CD4-positive, CD25-positive, alpha-beta regulatory T cell (primary cell): ENCODE measurements at regions not wholly inside any gene's neighbourhood (a gene's known extent, or its start where the extent isn't known, plus 50 kb on each side); places are given as distances from the start of the nearest gene placed in this dataset.
"Not testable (repeated sequence)": the region's sequence is repeated elsewhere in the genome, so short reads cannot be mapped to it uniquely, and the experiment has no call there.

Source experiments
- ATAC-seq, 2 donors: fragments of 150-1000 bp; cut with Tn5 transposase; one replicate each; pipeline ENCODE4 v1.10.0; 2021; ENCODE audit warnings: low read depth in 2 of 2, moderate number of reproducible peaks in 2 of 2, moderate library complexity in 1 of 2
- DNase-seq, 3 donors: peaks; one replicate each; pipeline versions ENCODE4 v3.0.0 to v3.0.0-alpha.2; 2012 to 2022; ENCODE audit warnings: mixed read lengths in 1 of 3
- H3K27ac ChIP-seq: one replicate; pipeline ENCODE4 v1.7.0; 2013; ENCODE audit warnings: mild to moderate bottlenecking, low read length; ENCODE audit not compliant: insufficient read depth, poor library complexity, severe bottlenecking
- H3K27me3 ChIP-seq: one replicate; pipeline ENCODE4 v1.7.0; 2013; ENCODE audit warnings: low read length; ENCODE audit not compliant: control insufficient read depth, insufficient read depth
- H3K36me3 ChIP-seq: one replicate; pipeline ENCODE4 v1.7.0; 2013; ENCODE audit warnings: mild to moderate bottlenecking, low read length, moderate library complexity; ENCODE audit not compliant: control insufficient read depth, insufficient read depth
- H3K4me1 ChIP-seq: 2 replicates; pipeline ENCODE4 v1.7.0; 2013; ENCODE audit warnings: mild to moderate bottlenecking, low read length; ENCODE audit not compliant: insufficient read depth, control insufficient read depth, poor library complexity, severe bottlenecking
- H3K4me3 ChIP-seq: one replicate; pipeline ENCODE4 v1.7.0; 2013; ENCODE audit warnings: low read depth, mild to moderate bottlenecking, low read length, moderate library complexity
- H3K9me3 ChIP-seq, 2 experiments: 1 replicate in 1 of 2; 2 replicates in 1 of 2; pipeline ENCODE4 v1.7.0; 2013; ENCODE audit warnings: low read length in 2 of 2, mild to moderate bottlenecking in 1 of 2, moderate library complexity in 1 of 2; ENCODE audit not compliant: control insufficient read depth in 2 of 2
- H3K27ac Mint-ChIP-seq, 3 donors: one replicate each; pipeline ENCODE4 v1.8.0; 2020 to 2022; ENCODE audit warnings: mild to moderate bottlenecking in 3 of 3, mixed read lengths in 3 of 3, moderate library complexity in 2 of 3
- H3K27me3 Mint-ChIP-seq: one replicate; pipeline ENCODE4 v1.8.0; 2022; ENCODE audit warnings: mild to moderate bottlenecking, mixed read lengths
- H3K36me3 Mint-ChIP-seq: one replicate; pipeline ENCODE4 v1.8.0; 2020; ENCODE audit warnings: mixed read lengths
- H3K4me1 Mint-ChIP-seq, 4 donors: one replicate each; pipeline ENCODE4 v1.8.0; 2020 to 2022; ENCODE audit warnings: mixed read lengths in 4 of 4, mild to moderate bottlenecking in 1 of 4
- H3K4me3 Mint-ChIP-seq, 4 donors: one replicate each; pipeline ENCODE4 v1.8.0; 2020 to 2022; ENCODE audit warnings: mild to moderate bottlenecking in 4 of 4, mixed read lengths in 4 of 4, moderate library complexity in 3 of 4
- H3K9me3 Mint-ChIP-seq, 7 donors: one replicate each; pipeline ENCODE4 v1.8.0; 2020 to 2022; ENCODE audit warnings: mixed read lengths in 7 of 7, mild to moderate bottlenecking in 3 of 7, moderate library complexity in 2 of 7

DNA sequence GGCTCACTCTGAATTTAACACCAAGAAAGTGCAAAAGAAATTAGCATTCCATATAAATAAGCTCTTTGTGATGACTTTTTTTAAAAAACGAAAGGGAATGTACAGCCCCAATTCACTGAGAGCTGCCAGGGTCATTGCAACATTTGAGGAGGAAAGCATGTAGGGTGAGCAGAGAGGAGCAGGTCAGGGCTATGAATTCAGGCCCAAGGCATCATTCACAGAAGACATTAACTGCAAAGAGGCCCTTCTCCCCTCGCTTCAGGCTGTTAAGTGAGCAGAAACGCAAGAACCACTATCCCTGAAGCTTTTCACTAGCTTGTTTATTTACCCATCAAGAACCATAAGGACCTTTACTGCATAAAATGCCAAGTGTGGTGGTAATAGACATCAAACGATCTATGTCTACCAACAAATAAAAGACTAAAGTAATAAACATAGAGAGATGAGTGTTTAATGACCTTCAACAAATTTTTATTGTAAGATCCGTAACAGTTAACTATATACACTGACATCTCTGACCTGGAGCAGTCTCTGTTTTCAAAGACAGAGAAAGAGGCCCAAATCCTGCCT lies 333.1 kb upstream of the HNRNPA3 start:
- H3K9me3 ChIP-seq, result no peaks in the 10 kb centered on the region
- Mint-ChIP-seq H3K36me3 (no peaks in the 10 kb centered on the region), H3K27me3 (peaks cover 9% of the 10 kb centered on the region), H3K27ac (no peak overlapping the region), H3K4me1 (no peaks in the 10 kb centered on the region), H3K4me3 (no peak overlapping the region), H3K9me3 (peaks cover 0 to 5% (median 1%) of the 10 kb centered on the region in 7 donors)
- no peak overlapping the region for H3K4me3 ChIP-seq
- H3K27me3 ChIP-seq, result no peaks in the 10 kb centered on the region
- ATAC-seq (no peak), DNase-seq (no peak)
- H3K36me3 ChIP-seq, result no peaks in the 10 kb centered on the region
- H3K4me1 ChIP-seq, result no peaks in the 10 kb centered on the region
- H3K27ac ChIP-seq, result no peak overlapping the region

DNA sequence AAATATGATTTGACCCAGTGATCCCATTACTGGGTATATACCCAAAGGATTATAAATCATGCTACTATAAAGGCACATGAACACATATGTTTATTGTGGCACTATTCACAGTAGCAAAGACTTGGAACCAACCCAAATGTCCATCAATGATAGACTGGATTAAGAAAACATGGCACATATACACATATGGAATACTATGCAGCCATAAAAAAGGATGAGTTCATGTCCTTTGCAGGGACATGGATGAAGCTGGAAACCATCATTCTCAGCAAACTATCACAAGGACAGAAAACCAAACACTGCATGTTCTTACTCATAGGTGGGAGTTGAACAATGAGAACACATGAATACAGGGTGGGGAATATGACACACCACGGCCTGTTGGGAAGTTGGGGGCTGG lies 330.5 kb upstream of the HNRNPA3 start:
- not testable (repeated sequence) for H3K27me3 Mint-ChIP-seq, ATAC-seq, H3K27ac Mint-ChIP-seq, H3K4me1 ChIP-seq, H3K9me3 Mint-ChIP-seq, H3K4me1 Mint-ChIP-seq, DNase-seq, H3K4me3 Mint-ChIP-seq, H3K36me3 ChIP-seq, H3K27me3 ChIP-seq, H3K36me3 Mint-ChIP-seq, H3K4me3 ChIP-seq, H3K27ac ChIP-seq, H3K9me3 ChIP-seq

DNA sequence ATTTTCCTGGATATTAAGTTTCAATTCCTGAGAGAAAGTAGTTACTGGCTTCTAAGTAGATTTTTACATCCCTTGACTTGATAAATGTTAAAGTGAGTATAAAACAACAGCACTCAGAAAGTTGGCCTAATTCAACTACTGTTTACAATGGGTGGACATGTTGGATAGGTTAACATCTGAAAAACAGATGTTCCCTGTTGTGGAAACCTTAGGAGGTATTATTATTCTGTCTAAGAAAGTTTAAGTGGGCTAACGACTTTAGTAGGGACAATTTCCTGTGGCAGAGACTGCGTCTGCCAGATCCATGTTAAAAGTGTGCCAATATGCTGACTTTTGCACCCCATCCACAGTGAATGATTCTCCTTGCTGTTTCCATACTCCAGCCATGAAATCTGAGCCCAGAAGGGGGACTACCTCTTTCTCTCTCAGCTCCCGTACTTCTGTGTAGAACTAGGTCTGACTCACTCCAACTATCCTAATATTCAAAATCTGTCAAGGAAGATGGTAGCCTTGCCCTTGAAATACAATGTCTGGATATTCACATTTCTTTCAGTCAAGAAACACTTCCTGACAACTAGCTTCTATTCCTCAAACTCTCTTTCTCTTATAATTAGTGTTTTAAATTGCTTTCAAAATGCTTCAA lies 327.5 kb upstream of the HNRNPA3 start:
- H3K27ac ChIP-seq, result no peak overlapping the region
- H3K36me3 ChIP-seq, result no peaks in the 10 kb centered on the region
- peaks cover 6% of the 10 kb centered on the region for H3K27me3 Mint-ChIP-seq
- H3K9me3 Mint-ChIP-seq, result peaks cover 0 to 5% (median 0%) of the 10 kb centered on the region in 7 donors
- H3K9me3 ChIP-seq, result no peaks in the 10 kb centered on the region
- no peak overlapping the region for H3K27ac Mint-ChIP-seq
- DNase-seq (no peak), ATAC-seq (no peak)
- no peak overlapping the region for H3K4me3 ChIP-seq
- no peaks in the 10 kb centered on the region for H3K4me1 ChIP-seq
- peaks cover 4% of the 10 kb centered on the region for H3K27me3 ChIP-seq
- no peaks in the 10 kb centered on the region for H3K4me1 Mint-ChIP-seq
- H3K4me3 Mint-ChIP-seq, result no peak overlapping the region
- no peaks in the 10 kb centered on the region for H3K36me3 Mint-ChIP-seq

DNA sequence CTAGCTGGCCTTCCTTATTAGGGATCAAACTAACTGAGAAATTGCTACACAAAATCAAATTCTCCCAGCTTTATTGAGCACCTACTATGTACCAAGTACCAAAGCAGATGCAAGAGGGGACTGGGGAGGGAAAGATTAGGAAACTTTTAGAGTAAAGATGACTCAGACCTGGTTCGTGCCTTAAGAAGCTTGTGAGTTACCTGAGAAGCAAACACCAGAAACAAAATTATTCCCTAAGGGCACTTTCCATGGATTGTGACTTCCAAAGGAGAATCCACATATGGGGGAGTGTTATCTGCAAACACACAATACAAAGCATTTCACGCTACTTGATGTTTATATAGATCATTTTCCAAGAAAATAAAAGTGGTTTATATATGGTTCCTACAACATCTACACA lies 326.9 kb upstream of the HNRNPA3 start:
- Mint-ChIP-seq H3K27me3 (peaks cover 6% of the 10 kb centered on the region), H3K9me3 (peaks cover 0 to 5% (median 0%) of the 10 kb centered on the region in 7 donors), H3K4me3 (no peak overlapping the region), H3K27ac (no peak overlapping the region), H3K4me1 (no peaks in the 10 kb centered on the region), H3K36me3 (no peaks in the 10 kb centered on the region)
- Histone ChIP-seq H3K4me1 (no peaks in the 10 kb centered on the region), H3K36me3 (no peaks in the 10 kb centered on the region), H3K4me3 (no peak overlapping the region), H3K9me3 (no peaks in the 10 kb centered on the region), H3K27me3 (peaks cover 4% of the 10 kb centered on the region), H3K27ac (no peak overlapping the region)
- no peak for DNase-seq
- ATAC-seq, result no peak

DNA sequence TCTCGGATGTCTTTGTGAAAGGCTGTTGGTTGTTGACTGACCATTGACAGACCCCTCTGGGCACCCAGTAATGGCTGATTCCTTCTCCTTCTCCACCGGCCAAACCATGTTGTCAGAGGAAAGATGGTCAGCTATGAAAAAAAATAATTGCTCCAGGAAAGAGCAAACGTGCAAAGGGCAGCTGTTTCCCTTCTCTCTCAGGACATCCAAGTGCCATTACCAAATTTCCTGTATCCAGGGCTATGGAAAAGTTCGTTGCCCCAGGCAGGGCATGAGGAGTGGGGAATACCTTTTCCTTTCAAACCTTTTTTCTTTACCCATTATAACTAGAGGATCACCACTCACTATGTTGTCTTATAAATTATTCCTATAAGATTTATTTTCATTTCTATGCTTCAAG lies 321.5 kb upstream of the HNRNPA3 start:
- no peak for ATAC-seq
- no peaks in the 10 kb centered on the region for H3K9me3 ChIP-seq

DNA sequence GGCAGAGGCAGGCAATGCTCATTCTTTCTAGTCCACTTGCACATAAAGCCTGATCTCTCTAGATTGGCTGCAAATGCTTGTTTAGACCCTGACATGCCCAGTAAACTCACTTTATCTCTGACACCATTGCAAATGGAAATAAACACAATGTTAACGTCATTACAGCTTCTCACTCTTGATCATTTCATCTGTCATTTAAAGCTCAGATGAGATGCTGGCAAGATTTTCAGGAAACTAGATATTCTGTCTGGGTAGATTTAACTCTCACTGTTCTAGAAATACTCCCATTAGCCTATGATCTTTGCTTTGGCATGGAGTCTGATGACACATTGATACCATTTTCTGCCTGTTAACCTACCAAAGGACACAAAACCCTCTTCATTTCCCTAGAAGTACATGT lies 320.7 kb upstream of the HNRNPA3 start:
- no peak for DNase-seq
- peaks cover 24% of the 10 kb centered on the region for H3K27me3 Mint-ChIP-seq
- H3K27me3 ChIP-seq, result peaks cover 4% of the 10 kb centered on the region

More for the DNA sequence above, 321.5 kb upstream of the HNRNPA3 start:
- H3K36me3 Mint-ChIP-seq, result no peaks in the 10 kb centered on the region
- Histone ChIP-seq H3K36me3 (no peaks in the 10 kb centered on the region), H3K27ac (no peak overlapping the region), H3K4me3 (no peak overlapping the region), H3K4me1 (no peaks in the 10 kb centered on the region), H3K27me3 (peaks cover 4% of the 10 kb centered on the region)
- peaks cover 24% of the 10 kb centered on the region for H3K27me3 Mint-ChIP-seq
- H3K4me3 Mint-ChIP-seq, result no peak overlapping the region
- H3K27ac Mint-ChIP-seq, result no peak overlapping the region
- H3K4me1 Mint-ChIP-seq, result no peaks in the 10 kb centered on the region
- no peak for DNase-seq
- no peaks in the 10 kb centered on the region for H3K9me3 Mint-ChIP-seq

DNA sequence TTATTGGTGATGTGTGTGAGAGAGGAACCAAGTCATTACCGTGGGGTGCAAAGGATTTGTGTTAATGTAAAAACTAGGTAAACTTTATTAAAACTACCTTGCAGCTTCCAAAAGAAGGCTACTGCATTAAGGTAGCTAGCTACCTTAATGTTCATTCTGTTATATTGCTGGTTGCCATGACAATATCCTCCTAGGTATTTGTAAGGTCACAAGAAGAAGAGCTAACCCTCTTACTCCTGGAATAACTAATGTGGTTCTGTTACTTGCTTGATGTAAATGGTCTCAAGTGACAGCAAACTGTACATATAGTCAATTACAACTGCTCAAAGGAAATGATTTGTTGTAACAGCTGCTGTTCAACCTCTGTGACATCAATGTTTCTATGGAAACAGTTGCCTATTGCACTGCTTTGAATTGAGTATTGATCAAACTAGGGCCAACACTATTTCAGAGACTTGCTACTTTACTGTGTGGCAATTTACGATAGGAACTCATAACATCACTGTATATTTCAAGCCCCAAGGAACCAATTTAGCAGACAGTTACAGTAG lies 319.8 kb upstream of the HNRNPA3 start:
- Histone ChIP-seq H3K36me3 (no peaks in the 10 kb centered on the region), H3K27me3 (peaks cover 4% of the 10 kb centered on the region), H3K9me3 (no peaks in the 10 kb centered on the region), H3K4me1 (no peaks in the 10 kb centered on the region), H3K4me3 (no peak overlapping the region), H3K27ac (no peak overlapping the region)
- Mint-ChIP-seq H3K27ac (no peak overlapping the region), H3K9me3 (no peaks in the 10 kb centered on the region), H3K27me3 (peaks cover 19% of the 10 kb centered on the region), H3K4me1 (no peaks in the 10 kb centered on the region), H3K4me3 (no peak overlapping the region), H3K36me3 (no peaks in the 10 kb centered on the region)
- ATAC-seq, result no peak
- no peak for DNase-seq

More for the DNA sequence above, 320.7 kb upstream of the HNRNPA3 start:
- Histone ChIP-seq H3K4me3 (no peak overlapping the region), H3K4me1 (no peaks in the 10 kb centered on the region), H3K9me3 (no peaks in the 10 kb centered on the region), H3K27ac (no peak overlapping the region), H3K36me3 (no peaks in the 10 kb centered on the region)
- Mint-ChIP-seq H3K36me3 (no peaks in the 10 kb centered on the region), H3K4me1 (no peaks in the 10 kb centered on the region), H3K9me3 (no peaks in the 10 kb centered on the region), H3K4me3 (no peak overlapping the region), H3K27ac (no peak overlapping the region)
- ATAC-seq, result no peak

DNA sequence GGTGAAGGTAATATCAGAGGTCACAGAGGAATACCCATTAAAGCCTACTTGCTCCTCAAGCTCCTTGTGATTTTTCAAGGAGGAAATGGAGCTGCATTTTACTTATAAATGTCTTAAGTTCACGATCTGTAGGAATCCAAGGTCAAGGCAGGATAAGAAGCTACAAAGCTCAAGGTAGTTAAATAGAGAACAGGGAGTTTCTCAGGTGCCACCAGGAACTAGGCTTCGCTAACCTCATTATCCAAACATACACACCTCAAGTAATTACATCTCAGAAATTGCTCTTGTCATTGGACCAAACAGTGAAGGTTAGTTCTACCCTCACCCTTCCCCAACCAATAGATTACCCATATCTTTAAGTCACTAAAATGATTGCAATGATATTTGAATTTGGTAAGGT lies 317.4 kb upstream of the HNRNPA3 start:
- no peaks in the 10 kb centered on the region for H3K9me3 ChIP-seq
- DNase-seq (no peak), ATAC-seq (no peak)
- no peak overlapping the region for H3K4me3 ChIP-seq
- H3K27ac ChIP-seq, result no peak overlapping the region
- H3K4me3 Mint-ChIP-seq, result no peak overlapping the region
- H3K36me3 ChIP-seq, result no peaks in the 10 kb centered on the region
- H3K4me1 Mint-ChIP-seq, result no peaks in the 10 kb centered on the region
- no peaks in the 10 kb centered on the region for H3K4me1 ChIP-seq
- peaks cover 0 to 3% (median 0%) of the 10 kb centered on the region in 7 donors for H3K9me3 Mint-ChIP-seq
- no peak overlapping the region for H3K27ac Mint-ChIP-seq
- no peaks in the 10 kb centered on the region for H3K36me3 Mint-ChIP-seq
- no peaks in the 10 kb centered on the region for H3K27me3 ChIP-seq
- H3K27me3 Mint-ChIP-seq, result peaks cover 23% of the 10 kb centered on the region
